ENCODE measurements at regions not wholly inside any gene's neighbourhood (a gene's known extent, or its start where the extent isn't known, plus 50 kb on each side); places are given as distances from the start of the nearest gene placed in this dataset.
A peak's percentile ranks its signal among the peaks of the same experiment; 100 is the strongest.

DNA sequence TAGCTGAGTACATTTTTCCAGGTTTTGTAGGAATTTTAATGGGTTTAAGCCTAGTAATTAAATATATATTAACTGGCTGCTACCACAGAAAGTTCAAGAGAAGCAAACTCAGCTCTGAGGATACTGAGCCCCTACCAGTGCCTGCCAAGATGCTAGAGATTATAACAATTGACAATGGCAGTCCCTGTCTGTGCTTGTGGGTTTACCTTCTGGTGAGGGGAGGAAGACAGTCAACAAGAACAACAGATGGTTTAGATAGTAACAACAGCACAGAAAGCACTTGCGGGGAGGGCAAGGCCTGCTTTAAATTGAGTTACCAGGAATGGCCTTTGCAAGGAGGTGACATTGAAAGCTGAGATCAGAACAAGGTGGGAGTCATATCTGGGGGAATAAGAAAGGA lies 56.6 kb upstream of the ARHGEF3 start:
- TF ChIP-seq, protein P1, sequence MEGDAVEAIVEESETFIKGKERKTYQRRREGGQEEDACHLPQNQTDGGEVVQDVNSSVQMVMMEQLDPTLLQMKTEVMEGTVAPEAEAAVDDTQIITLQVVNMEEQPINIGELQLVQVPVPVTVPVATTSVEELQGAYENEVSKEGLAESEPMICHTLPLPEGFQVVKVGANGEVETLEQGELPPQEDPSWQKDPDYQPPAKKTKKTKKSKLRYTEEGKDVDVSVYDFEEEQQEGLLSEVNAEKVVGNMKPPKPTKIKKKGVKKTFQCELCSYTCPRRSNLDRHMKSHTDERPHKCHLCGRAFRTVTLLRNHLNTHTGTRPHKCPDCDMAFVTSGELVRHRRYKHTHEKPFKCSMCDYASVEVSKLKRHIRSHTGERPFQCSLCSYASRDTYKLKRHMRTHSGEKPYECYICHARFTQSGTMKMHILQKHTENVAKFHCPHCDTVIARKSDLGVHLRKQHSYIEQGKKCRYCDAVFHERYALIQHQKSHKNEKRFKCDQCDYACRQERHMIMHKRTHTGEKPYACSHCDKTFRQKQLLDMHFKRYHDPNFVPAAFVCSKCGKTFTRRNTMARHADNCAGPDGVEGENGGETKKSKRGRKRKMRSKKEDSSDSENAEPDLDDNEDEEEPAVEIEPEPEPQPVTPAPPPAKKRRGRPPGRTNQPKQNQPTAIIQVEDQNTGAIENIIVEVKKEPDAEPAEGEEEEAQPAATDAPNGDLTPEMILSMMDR (IDR thresholded peaks at IDR 0.05; ENCODE audit: borderline replicate concordance, insufficient read depth, low read depth, low read length) = no peak
- no peak overlapping the region for H3K4me3 ChIP-seq (ENCODE audit: low read depth, low read length)

- TF ChIP-seq, protein P1 (IDR thresholded peaks at IDR 0.05; ENCODE audit: borderline replicate concordance, insufficient read depth, low read depth, low read length) = no peak
- no peak overlapping the region for H3K4me3 ChIP-seq (ENCODE audit: low read depth, low read length)
Observed at GRCh38 chr3:56857178-56857577, 55.4 kb upstream of the ARHGEF3 start.

- TF ChIP-seq, protein P1 (IDR thresholded peaks at IDR 0.05; ENCODE audit: borderline replicate concordance, insufficient read depth, low read depth, low read length) = no peak
- H3K4me3 ChIP-seq (ENCODE audit: low read depth, low read length) = no peak overlapping the region
Observed at GRCh38 chr3:56856752-56857151, 55.0 kb upstream of the ARHGEF3 start.

DNA sequence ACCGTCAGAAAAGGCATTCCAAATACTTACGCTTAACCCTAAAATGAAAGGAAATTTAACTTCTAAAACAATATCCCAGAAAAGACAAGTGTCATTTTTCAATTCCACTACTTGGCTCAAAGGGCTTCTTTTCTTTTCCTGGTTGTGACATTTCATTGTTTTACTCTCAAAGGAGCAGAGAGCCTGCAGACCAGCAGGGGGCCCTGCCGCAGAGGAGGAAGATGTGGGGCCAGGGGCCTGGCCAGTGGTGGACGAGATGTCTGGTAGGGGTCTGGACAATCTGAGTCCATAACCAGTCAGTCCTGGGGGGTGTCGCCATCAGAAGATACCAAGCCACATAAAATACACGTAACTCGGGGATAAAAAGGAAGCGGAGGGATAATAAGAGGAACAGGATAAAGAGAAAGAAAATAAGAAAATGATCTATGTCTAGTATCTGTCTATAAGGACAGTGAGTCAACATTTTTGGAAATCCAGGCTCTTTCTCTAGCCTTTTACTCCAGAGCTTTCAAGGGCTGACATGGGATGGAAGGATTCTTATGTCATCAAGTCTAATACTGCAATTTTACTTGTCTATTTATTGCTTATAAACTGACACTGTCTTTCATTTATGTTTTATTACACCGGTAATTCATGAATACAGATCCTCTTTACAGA lies 54.2 kb upstream of the ARHGEF3 start:
- H3K4me3 ChIP-seq (ENCODE audit: low read depth, low read length) = no peak overlapping the region
- TF ChIP-seq, protein P1 (IDR thresholded peaks at IDR 0.05; ENCODE audit: borderline replicate concordance, insufficient read depth, low read depth, low read length) = peak; percentile 72

DNA sequence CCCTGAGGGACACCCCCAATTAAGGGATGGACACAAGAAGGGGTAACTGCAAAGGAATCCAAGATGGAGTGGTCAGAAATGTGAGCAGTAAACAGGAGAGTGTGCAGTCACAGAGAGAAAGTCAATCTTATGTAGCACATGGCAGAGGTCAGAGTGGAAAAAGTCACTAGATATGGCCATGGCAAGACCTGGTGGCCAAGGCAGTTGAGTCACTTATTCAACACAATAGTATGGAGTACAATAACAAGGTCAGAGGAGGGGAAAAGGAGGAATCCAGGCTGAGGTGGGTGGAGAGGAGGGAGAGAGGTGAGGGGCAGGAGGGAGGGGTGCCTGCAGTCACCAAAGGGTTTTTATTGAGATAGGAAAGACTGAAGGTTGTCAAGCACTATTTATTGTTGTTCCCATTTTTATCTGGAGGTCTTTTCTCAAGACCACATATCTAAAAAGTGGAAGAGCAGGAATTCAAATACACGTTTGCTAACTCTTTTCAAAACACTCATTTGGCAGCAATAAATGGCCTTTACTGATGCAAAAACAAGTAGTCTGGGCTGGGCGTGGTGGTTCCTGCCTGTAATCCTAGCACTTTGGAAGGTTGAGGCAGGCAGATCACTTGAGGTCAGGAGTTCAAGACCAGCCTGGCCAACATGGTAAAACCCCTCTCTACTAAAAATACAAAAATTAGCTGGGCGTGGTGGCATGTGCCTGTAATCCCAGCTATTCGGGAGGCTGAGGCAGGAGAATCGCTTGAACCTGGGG lies 53.3 kb upstream of the ARHGEF3 start:
- TF ChIP-seq, protein P1 (IDR thresholded peaks at IDR 0.05; ENCODE audit: borderline replicate concordance, insufficient read depth, low read depth, low read length) = no peak
- no peak overlapping the region for H3K4me3 ChIP-seq (ENCODE audit: low read depth, low read length)

DNA sequence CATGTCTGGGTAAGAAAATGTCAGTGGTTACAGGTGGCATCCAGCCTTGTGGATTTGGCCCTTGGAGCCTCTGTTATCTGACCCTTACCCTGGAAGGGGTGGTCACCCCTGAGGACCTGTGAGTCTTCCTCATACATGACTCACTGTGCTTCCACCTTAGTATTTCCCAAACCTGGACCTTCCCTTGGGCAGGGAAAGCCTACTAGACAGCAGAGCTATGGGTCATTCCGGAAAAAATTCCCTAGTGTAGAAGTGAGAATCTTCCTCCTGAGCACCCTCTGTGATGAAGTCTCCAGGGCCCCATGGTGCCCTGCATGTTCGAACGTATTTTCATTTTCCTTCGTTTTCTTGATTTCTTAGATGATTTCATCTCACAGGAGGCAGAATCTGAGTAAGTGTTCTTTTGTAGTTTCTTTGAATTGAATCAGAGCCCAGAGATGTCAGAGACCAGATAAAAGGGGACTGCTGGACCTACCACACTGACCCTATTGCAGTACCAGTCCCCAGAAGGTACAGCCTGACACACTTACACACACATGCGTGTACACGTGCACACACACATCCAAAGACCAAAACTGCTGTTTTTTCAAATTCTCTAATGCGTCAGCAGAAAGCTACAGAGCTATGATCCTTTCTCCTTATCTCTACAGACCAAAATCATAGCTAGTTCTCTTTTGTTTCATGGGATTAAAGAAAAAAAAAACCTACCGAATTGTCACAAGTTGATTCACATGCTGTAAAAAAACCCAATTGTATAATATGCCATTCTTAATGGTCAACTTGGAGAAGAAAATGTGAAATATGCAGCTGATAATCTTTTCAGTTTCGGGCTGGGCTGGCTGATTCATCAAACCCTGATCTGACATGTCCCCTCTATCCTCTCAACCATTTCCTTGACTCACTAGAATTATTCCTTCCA lies 50.5 kb upstream of the ARHGEF3 start:
- TF ChIP-seq, protein P1 (IDR thresholded peaks at IDR 0.05; ENCODE audit: borderline replicate concordance, insufficient read depth, low read depth, low read length) = no peak
- H3K4me3 ChIP-seq (ENCODE audit: low read depth, low read length) = no peak overlapping the region
